Heart right ventricle (tissue), 16 donors: ENCODE measurements at regions not wholly inside any gene's neighbourhood (a gene's known extent, or its start where the extent isn't known, plus 50 kb on each side); places are given as distances from the start of the nearest gene placed in this dataset.

Experiments
- ATAC-seq, 8 donors: fragments of 200-7000 bp; cut with Tn5 transposase; one replicate each; pipeline ENCODE4 v1.9.1; 2020; ENCODE audit warnings: mild to moderate bottlenecking in 8 of 8, moderate library complexity in 8 of 8, moderate number of reproducible peaks in 1 of 8
- DNase-seq, 2 donors: peaks; one replicate each; pipeline ENCODE4 v3.0.0-alpha.2; 2020
- H3K27ac ChIP-seq, 10 donors: fragments of 200-600 bp; sonication (generic) in 2 of 10; one replicate each; pipeline versions ENCODE4 v1.5.0 to v1.8.0; 2020 to 2022; ENCODE audit warnings: mild to moderate bottlenecking in 3 of 10
- H3K27me3 ChIP-seq, 7 donors: fragments of 200-600 bp; one replicate each; pipeline ENCODE4 v1.8.0; 2021 to 2022; ENCODE audit warnings: mild to moderate bottlenecking in 2 of 7
- H3K36me3 ChIP-seq, 9 donors: fragments of 200-600 bp; sonication (generic) in 1 of 9; one replicate each; pipeline versions ENCODE4 v1.5.0 to v1.8.0; 2020 to 2022; ENCODE audit warnings: mild to moderate bottlenecking in 2 of 9
- H3K4me1 ChIP-seq, 9 donors: fragments of 200-600 bp; sonication (generic) in 1 of 9; one replicate each; pipeline versions ENCODE4 v1.5.0 to v1.8.0; 2020 to 2022; ENCODE audit warnings: mild to moderate bottlenecking in 4 of 9
- H3K4me3 ChIP-seq, 10 donors: fragments of 200-600 bp; sonication (generic) in 2 of 10; one replicate each; pipeline versions ENCODE4 v1.5.0 to v1.8.0; 2020 to 2022; ENCODE audit warnings: mild to moderate bottlenecking in 7 of 10, moderate library complexity in 2 of 10
- H3K9me3 ChIP-seq, 11 donors: fragments of 200-600 bp in 10 of 11; sonication (generic) in 2 of 11; one replicate each; pipeline versions ENCODE4 v1.5.0 to v1.8.0; 2013 to 2022; ENCODE audit warnings: mild to moderate bottlenecking in 2 of 11, control low read depth in 1 of 11, moderate library complexity in 1 of 11
- WGBS, 2 donors: extraction: QIAGEN DNeasy Blood & Tissue Kit; methylation state at CpG; one replicate each; pipeline ENCODE4 v1.1.7; 2013; ENCODE audit warnings: inconsistent platforms in 1 of 2; 5-methylcytosine and 5-hydroxymethylcytosine counted together
- intact Hi-C, 10 donors: fragments of 100-400 bp; cut with DNase I; formaldehyde crosslinking; loops; one replicate each; pipeline versions ENCODE4 v1.11.1 to v1.14.2; 2022
- TF ChIP-seq, protein P1 (sequence below), 9 donors: fragments of 200-600 bp; sonication (generic) in 2 of 9; IDR thresholded peaks; one replicate each; pipeline versions ENCODE4 v1.5.0 to v1.8.0; 2021 to 2022; ENCODE audit warnings: antibody characterized with exemption in 9 of 9, mild to moderate bottlenecking in 5 of 9, moderate library complexity in 1 of 9
- donor health status: Arrhythmogenic right ventricular cardiomyopathy.
- donor health status: ischemic (EF 13 %, LVEDD 7.1; RV severe dilation, severe dysfunction).
- donor health status: healthy with polysubstance abuse.
- donor health status: DM: no; HTN: yes; CAD: no.
- donor health status: DM: no; HTN: no; CAD: no.
- donor health status: ischemic (EF 25% LVEDD 6.9; RV normal size, moderate dysfunction).
- donor health status: ischemic (EF 25% LVEDD 5.7; RV mildly dilated, moderate dysfunction).
- donor health status: healthy.
- donor health status: DM: yes; HTN: yes; CAD: no.
- donor health status: Ischemic cardiomyopathy.
- donor health status: ischemic (EF 35%, LVEDD 5.7; RV mildly dilated, moderate dysfunction).
- donor health status: nonischemic (EF 11% LVEDD 7.7; RV severe dilation, severe dysfunction).
- donor health status: DM: yes; HTN: yes; CAD: no.
- donor health status: PGD.
- donor health status: ischemic (EF 29% LVEDD 5.4; RV normal size, mild dysfunction).
- donor health status: nonischemic (EF 23%, LVEDD 6.1; RV moderate dilation, normal function).

- H3K27me3 ChIP-seq: no peaks in the 10 kb centered on the region
- H3K27ac ChIP-seq: no peak overlapping the region
- H3K9me3 ChIP-seq: peaks cover 0 to 16% (median 0%) of the 10 kb centered on the region in 11 donors
- DNase-seq (no peak), ATAC-seq (no peak)
- intact Hi-C loops: no loop called here
- H3K36me3 ChIP-seq: no peaks in the 10 kb centered on the region
- H3K4me1 ChIP-seq: no peaks in the 10 kb centered on the region
- 64 to 65% methylated on average over 2 of the region's 2 CpGs for WGBS, 2 donors
- TF ChIP-seq, protein P1, sequence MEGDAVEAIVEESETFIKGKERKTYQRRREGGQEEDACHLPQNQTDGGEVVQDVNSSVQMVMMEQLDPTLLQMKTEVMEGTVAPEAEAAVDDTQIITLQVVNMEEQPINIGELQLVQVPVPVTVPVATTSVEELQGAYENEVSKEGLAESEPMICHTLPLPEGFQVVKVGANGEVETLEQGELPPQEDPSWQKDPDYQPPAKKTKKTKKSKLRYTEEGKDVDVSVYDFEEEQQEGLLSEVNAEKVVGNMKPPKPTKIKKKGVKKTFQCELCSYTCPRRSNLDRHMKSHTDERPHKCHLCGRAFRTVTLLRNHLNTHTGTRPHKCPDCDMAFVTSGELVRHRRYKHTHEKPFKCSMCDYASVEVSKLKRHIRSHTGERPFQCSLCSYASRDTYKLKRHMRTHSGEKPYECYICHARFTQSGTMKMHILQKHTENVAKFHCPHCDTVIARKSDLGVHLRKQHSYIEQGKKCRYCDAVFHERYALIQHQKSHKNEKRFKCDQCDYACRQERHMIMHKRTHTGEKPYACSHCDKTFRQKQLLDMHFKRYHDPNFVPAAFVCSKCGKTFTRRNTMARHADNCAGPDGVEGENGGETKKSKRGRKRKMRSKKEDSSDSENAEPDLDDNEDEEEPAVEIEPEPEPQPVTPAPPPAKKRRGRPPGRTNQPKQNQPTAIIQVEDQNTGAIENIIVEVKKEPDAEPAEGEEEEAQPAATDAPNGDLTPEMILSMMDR (IDR thresholded peaks at IDR 0.05): no peak
- no peak overlapping the region for H3K4me3 ChIP-seq
These were observed 1083.1 kb upstream of the PCDH10 start for GRCh38 chr4:132065940-132066495.

DNA sequence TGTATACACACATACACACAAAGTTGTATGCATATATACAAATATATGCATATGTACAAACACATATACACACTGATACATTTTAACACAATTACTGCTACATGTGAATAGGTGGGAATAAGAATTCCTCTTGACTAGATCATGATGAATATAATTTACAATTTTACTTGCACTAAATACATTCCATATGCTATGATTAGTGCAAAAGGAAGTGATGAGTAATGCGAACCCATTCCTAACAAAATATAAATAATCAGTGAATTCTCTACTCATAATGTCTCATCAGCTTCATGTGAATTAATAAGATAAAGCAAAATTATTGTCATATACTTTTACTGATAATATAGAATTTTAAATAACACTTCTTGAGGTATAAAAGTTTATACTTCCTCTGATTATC lies 1077.3 kb upstream of the PCDH10 start:
- intact Hi-C loops: no loop called here
- H3K4me3 ChIP-seq: no peak overlapping the region
- H3K27me3 ChIP-seq: no peaks in the 10 kb centered on the region
- no peaks in the 10 kb centered on the region for H3K36me3 ChIP-seq
- no peaks in the 10 kb centered on the region for H3K9me3 ChIP-seq
- 72 to 80% methylated on average over 1 of the region's 1 CpG for WGBS, 2 donors
- ATAC-seq: no peak
- H3K4me1 ChIP-seq: no peaks in the 10 kb centered on the region
- H3K27ac ChIP-seq: no peak overlapping the region
- TF ChIP-seq, protein P1 (IDR thresholded peaks at IDR 0.05): no peak
- no peak for DNase-seq

DNA sequence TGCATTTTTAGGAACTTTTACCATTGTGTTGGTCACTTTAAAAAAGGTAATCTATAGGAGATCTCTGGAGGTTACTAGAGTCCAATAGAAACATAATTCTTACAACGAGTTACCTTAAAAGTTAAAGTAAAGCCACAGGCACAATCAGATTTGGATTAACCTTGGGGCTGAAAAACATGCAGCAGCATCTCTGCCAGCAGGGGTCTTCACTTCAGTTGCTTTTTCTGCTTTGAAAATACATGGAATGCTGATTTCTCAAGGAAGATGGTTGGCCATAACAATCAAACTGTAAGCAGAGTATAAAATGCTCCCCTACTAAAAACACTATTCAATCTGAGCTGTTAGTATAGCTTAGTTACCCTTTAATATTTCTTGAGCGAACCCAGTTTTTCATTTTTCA lies 1072.3 kb upstream of the PCDH10 start:
- ATAC-seq (no peak), DNase-seq (no peak)
- Histone ChIP-seq H3K4me1 (no peaks in the 10 kb centered on the region), H3K27me3 (no peaks in the 10 kb centered on the region), H3K36me3 (no peaks in the 10 kb centered on the region), H3K27ac (no peak overlapping the region), H3K4me3 (no peak overlapping the region), H3K9me3 (no peaks in the 10 kb centered on the region)
- TF ChIP-seq, protein P1 (IDR thresholded peaks at IDR 0.05): no peak
- intact Hi-C loops: no loop called here
- 76 to 80% methylated on average over 2 of the region's 2 CpGs for WGBS, 2 donors

DNA sequence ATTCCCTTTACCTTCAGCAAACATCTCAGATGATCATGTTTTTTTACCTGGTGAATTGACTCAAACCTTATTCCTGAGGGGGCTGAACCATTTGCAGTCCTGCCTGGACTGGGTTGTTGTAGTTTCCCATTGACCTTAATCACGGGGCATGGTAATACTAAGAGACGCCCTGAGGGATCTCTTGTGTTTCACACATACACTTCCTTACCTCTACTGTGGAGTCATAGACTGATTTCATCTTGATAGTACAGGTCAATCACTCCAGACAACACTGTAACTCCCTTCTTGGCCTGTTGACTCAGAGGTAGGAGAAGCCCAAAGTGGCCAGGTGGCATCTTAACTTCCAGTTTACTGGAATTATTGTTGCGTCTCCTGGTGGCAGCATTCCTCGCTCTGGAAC lies 1064.0 kb upstream of the PCDH10 start:
- Histone ChIP-seq H3K4me1 (no peaks in the 10 kb centered on the region), H3K27ac (no peak overlapping the region), H3K9me3 (peaks cover 0 to 15% (median 0%) of the 10 kb centered on the region in 11 donors), H3K36me3 (no peaks in the 10 kb centered on the region), H3K4me3 (no peak overlapping the region), H3K27me3 (no peaks in the 10 kb centered on the region)
- intact Hi-C loops: no loop called here
- 67 to 70% methylated on average over 4 of the region's 4 CpGs for WGBS, 2 donors
- ATAC-seq (no peak), DNase-seq (no peak)
- TF ChIP-seq, protein P1 (IDR thresholded peaks at IDR 0.05): no peak
